Suppressor macrophage treated with lipopolysaccharide for 1 hour (primary cell): ENCODE measurements at regions not wholly inside any gene's neighbourhood (a gene's known extent, or its start where the extent isn't known, plus 50 kb on each side); places are given as distances from the start of the nearest gene placed in this dataset.
"Not testable (repeated sequence)": the region's sequence is repeated elsewhere in the genome, so short reads cannot be mapped to it uniquely, and the experiment has no call there.

ENCODE experiments used
- DNase-seq, 3 donors: peaks; one replicate each; pipeline ENCODE4 v3.0.0-alpha.2; 2020 to 2022

GRCh38 chr5:164312801-164313200 lies 807.4 kb downstream of the MAT2B start:
- no peak for DNase-seq

GRCh38 chr5:164317676-164318075 lies 812.3 kb downstream of the MAT2B start:
- DNase-seq, result no peak

GRCh38 chr5:164319161-164319560 lies 813.7 kb downstream of the MAT2B start:
- no peak for DNase-seq

GRCh38 chr5:164324239-164324638 lies 818.8 kb downstream of the MAT2B start:
- DNase-seq, result no peak

- no peak for DNase-seq
These were observed 820.8 kb downstream of the MAT2B start for GRCh38 chr5:164326219-164326618.

- not testable (repeated sequence) for DNase-seq
These were observed 821.7 kb downstream of the MAT2B start for GRCh38 chr5:164327166-164327565.

GRCh38 chr5:164332349-164333196 lies 827.2 kb downstream of the MAT2B start:
- DNase-seq, result no peak

- DNase-seq, result peak in 1 of 3 donors; percentile 4
These were observed 830.4 kb downstream of the MAT2B start for GRCh38 chr5:164335837-164336236.

GRCh38 chr5:164336276-164336675 lies 830.9 kb downstream of the MAT2B start:
- DNase-seq, result no peak

GRCh38 chr5:164336906-164337305 lies 831.5 kb downstream of the MAT2B start:
- no peak for DNase-seq

- DNase-seq, result no peak
These were observed 835.7 kb downstream of the MAT2B start for GRCh38 chr5:164341056-164341619.

GRCh38 chr5:164345173-164345849 lies 839.9 kb downstream of the MAT2B start:
- no peak for DNase-seq

GRCh38 chr5:164345853-164346252 lies 840.4 kb downstream of the MAT2B start:
- no peak for DNase-seq

- no peak for DNase-seq
These were observed 841.6 kb downstream of the MAT2B start for GRCh38 chr5:164346785-164347630.

- no peak for DNase-seq
These were observed 844.8 kb downstream of the MAT2B start for GRCh38 chr5:164350236-164350635.

- no peak for DNase-seq
These were observed 845.9 kb downstream of the MAT2B start for GRCh38 chr5:164351245-164351834.

GRCh38 chr5:164352695-164353094 lies 847.3 kb downstream of the MAT2B start:
- no peak for DNase-seq

- DNase-seq, result no peak
These were observed 847.7 kb downstream of the MAT2B start for GRCh38 chr5:164353155-164353554.

GRCh38 chr5:164354139-164354751 lies 848.8 kb downstream of the MAT2B start:
- DNase-seq, result peak in 2 of 3 donors; percentile 27 to 55

GRCh38 chr5:164355267-164355830 lies 849.9 kb downstream of the MAT2B start:
- no peak for DNase-seq

- DNase-seq, result no peak
These were observed 851.4 kb downstream of the MAT2B start for GRCh38 chr5:164356790-164357189.
